Right lobe of liver (tissue), 6 donors: ENCODE measurements at regions not wholly inside any gene's neighbourhood (a gene's known extent, or its start where the extent isn't known, plus 50 kb on each side); places are given as distances from the start of the nearest gene placed in this dataset.
A peak's percentile ranks its signal among the peaks of the same experiment; 100 is the strongest.

Experiments
- ATAC-seq, 4 donors: fragments of 200-7000 bp; cut with Tn5 transposase; one replicate each; pipeline ENCODE4 v1.9.1; 2020; ENCODE audit warnings: mild to moderate bottlenecking in 4 of 4, moderate library complexity in 4 of 4
- DNase-seq, 3 donors: peaks; one replicate each; pipeline ENCODE4 v3.0.0-alpha.2; 2020
- H3K27ac ChIP-seq, 3 donors: fragments of 200-600 bp; one replicate each; pipeline ENCODE4 v1.8.0; 2022
- H3K27me3 ChIP-seq, 2 donors: fragments of 200-600 bp; one replicate each; pipeline ENCODE4 v1.8.0; 2022
- H3K36me3 ChIP-seq, 4 donors: fragments of 200-600 bp; sonication (generic) in 1 of 4; one replicate each; pipeline versions ENCODE4 v1.5.1 to v1.8.0; 2017 to 2022; ENCODE audit warnings: control low read depth in 1 of 4
- H3K4me1 ChIP-seq, 4 donors: fragments of 200-600 bp; sonication (generic) in 1 of 4; one replicate each; pipeline versions ENCODE4 v1.5.1 to v1.8.0; 2017 to 2022; ENCODE audit warnings: control low read depth in 1 of 4
- H3K4me3 ChIP-seq, 3 donors: fragments of 200-600 bp; one replicate each; pipeline ENCODE4 v1.8.0; 2022
- H3K9me3 ChIP-seq, 4 donors: fragments of 200-600 bp; sonication (generic) in 1 of 4; one replicate each; pipeline versions ENCODE4 v1.5.1 to v1.8.0; 2017 to 2022; ENCODE audit warnings: control low read depth in 1 of 4
- POLR2A ChIP-seq: fragments of 450-650 bp; IDR thresholded peaks from one replicate; pipeline ENCODE4 v1.6.1; 2017; ENCODE audit warnings: antibody characterized with exemption, mild to moderate bottlenecking
- whole genome bisulfite sequencing: methylation state at CpG from one replicate; pipeline ENCODE4 v1.1.6; 2018; ENCODE audit warnings: low coverage, low lambda C conversion rate; ENCODE audit not compliant: insufficient coverage; ENCODE audit errors: missing lambda C conversion rate; 5-methylcytosine and 5-hydroxymethylcytosine counted together
- intact Hi-C, 2 donors: fragments of 100-400 bp; cut with DNase I; formaldehyde crosslinking; loops; one replicate each; pipeline versions ENCODE4 v1.11.2 to v1.14.1; 2022
- TF ChIP-seq, protein P1 (sequence below), 4 donors: fragments of 200-600 bp in 3 of 4; fragments of 450-650 bp in 1 of 4; IDR thresholded peaks; one replicate each; pipeline versions ENCODE4 v1.5.1 to v1.8.0; 2016 to 2022; ENCODE audit warnings: antibody characterized with exemption in 4 of 4, mild to moderate bottlenecking in 2 of 4
- donor health status: DM: no; HTN: yes; CAD: no.
- donor health status: DM: no; HTN: no; CAD: no.
- donor health status: DM: no; HTN: no; CAD: no.
- donor health status: DM: no; HTN: yes; CAD: no.
- donor health status: DM: no; HTN: yes; CAD: no.

DNA sequence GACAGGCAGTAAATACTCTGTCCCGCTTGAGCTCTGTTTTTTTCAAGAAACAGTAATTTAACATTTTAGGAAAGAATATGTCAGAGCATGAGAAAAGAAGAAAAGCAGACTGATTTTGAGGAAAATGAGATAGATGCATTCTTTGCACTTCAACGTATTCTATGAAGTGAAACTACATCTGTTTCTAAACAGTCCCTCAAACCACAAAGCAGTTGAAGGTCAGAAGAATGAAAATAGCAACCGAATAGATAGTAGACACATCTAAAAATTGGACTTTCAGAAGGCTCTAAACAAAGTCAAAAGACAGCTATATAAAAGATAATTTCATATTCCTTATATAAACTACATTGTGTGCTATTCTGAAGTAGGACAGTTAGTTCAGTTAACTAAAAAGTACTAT, 172.6 kb upstream of the LRRC3B start:
- WGBS: 38% methylated on average over 3 of the region's 3 CpGs
- TF ChIP-seq, protein P1, sequence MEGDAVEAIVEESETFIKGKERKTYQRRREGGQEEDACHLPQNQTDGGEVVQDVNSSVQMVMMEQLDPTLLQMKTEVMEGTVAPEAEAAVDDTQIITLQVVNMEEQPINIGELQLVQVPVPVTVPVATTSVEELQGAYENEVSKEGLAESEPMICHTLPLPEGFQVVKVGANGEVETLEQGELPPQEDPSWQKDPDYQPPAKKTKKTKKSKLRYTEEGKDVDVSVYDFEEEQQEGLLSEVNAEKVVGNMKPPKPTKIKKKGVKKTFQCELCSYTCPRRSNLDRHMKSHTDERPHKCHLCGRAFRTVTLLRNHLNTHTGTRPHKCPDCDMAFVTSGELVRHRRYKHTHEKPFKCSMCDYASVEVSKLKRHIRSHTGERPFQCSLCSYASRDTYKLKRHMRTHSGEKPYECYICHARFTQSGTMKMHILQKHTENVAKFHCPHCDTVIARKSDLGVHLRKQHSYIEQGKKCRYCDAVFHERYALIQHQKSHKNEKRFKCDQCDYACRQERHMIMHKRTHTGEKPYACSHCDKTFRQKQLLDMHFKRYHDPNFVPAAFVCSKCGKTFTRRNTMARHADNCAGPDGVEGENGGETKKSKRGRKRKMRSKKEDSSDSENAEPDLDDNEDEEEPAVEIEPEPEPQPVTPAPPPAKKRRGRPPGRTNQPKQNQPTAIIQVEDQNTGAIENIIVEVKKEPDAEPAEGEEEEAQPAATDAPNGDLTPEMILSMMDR (IDR thresholded peaks at IDR 0.05): no peak
- TF ChIP-seq POLR2A: no peak

DNA sequence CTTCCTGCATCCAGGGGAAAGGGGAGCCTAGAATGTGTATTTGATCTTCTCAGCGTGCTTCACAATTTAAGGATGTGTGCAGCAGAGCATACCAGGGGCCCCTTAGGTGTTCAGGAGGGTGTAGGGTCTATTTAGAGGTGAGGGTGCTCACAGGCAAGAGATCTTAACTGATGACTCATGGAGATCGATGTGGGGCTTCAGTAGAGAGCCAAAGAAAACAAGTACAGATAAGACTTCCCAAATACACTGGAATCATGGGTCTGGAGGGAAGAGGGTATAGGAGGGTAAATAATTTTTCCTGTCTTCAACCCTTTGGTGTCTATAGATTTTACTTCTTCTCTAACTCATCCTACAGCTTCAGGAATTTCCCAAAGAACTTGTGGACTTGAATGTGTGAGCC, 170.2 kb upstream of the LRRC3B start:
- no peaks in the 10 kb centered on the region for H3K4me1 ChIP-seq
- H3K9me3 ChIP-seq: no peaks in the 10 kb centered on the region
- WGBS: 42% methylated on average over 2 of the region's 2 CpGs
- no peaks in the 10 kb centered on the region for H3K36me3 ChIP-seq
- no peaks in the 10 kb centered on the region for H3K27me3 ChIP-seq
- no peak for TF ChIP-seq POLR2A
- TF ChIP-seq, protein P1 (IDR thresholded peaks at IDR 0.05): no peak
- ATAC-seq (peak; percentile 41 to 92 (median 67)), DNase-seq (no peak)
- no peak overlapping the region for H3K27ac ChIP-seq
- no peak overlapping the region for H3K4me3 ChIP-seq
- intact Hi-C loops: no loop called here

More for the DNA sequence above, 172.6 kb upstream of the LRRC3B start:
- DNase-seq: no peak
- Histone ChIP-seq H3K4me3 (no peak overlapping the region), H3K4me1 (no peaks in the 10 kb centered on the region), H3K36me3 (no peaks in the 10 kb centered on the region), H3K27ac (no peak overlapping the region), H3K9me3 (no peaks in the 10 kb centered on the region), H3K27me3 (no peaks in the 10 kb centered on the region)
- ATAC-seq: no peak
- intact Hi-C loops: no loop called here

- no peak for TF ChIP-seq POLR2A
- TF ChIP-seq, protein P1 (IDR thresholded peaks at IDR 0.05): no peak
- no peaks in the 10 kb centered on the region for H3K4me1 ChIP-seq
- intact Hi-C loops: no loop called here
- H3K36me3 ChIP-seq: no peaks in the 10 kb centered on the region
- no peaks in the 10 kb centered on the region for H3K9me3 ChIP-seq
- H3K27ac ChIP-seq: no peak overlapping the region
- no peaks in the 10 kb centered on the region for H3K27me3 ChIP-seq
- 11% methylated on average over 3 of the region's 3 CpGs for WGBS
- DNase-seq (no peak), ATAC-seq (peak; percentile 28 to 83 (median 66))
- H3K4me3 ChIP-seq: no peak overlapping the region
Measured at GRCh38 chr3:26460985-26461384, 161.6 kb upstream of the LRRC3B start.

- Histone ChIP-seq H3K27ac (no peak overlapping the region), H3K27me3 (no peaks in the 10 kb centered on the region)
- WGBS: 80% methylated on average over 6 of the region's 6 CpGs
Measured at GRCh38 chr3:26472345-26472744, 150.2 kb upstream of the LRRC3B start.

More at GRCh38 chr3:26472345-26472744, 150.2 kb upstream of the LRRC3B start:
- ATAC-seq (no peak), DNase-seq (no peak)
- TF ChIP-seq, protein P1 (IDR thresholded peaks at IDR 0.05): no peak
- no peak for TF ChIP-seq POLR2A
- H3K9me3 ChIP-seq: no peaks in the 10 kb centered on the region
- no peaks in the 10 kb centered on the region for H3K36me3 ChIP-seq
- intact Hi-C loops: no loop called here
- H3K4me3 ChIP-seq: no peak overlapping the region
- no peaks in the 10 kb centered on the region for H3K4me1 ChIP-seq
